BJ (cell line): ENCODE measurements at regions not wholly inside any gene's neighbourhood (a gene's known extent, or its start where the extent isn't known, plus 50 kb on each side); places are given as distances from the start of the nearest gene placed in this dataset.

Source experiments
- CTCF ChIA-PET: fragments of 350-600 bp; formaldehyde crosslinking; extraction: SDS; loops from one replicate; lab custom pipeline; 2021; ENCODE audit warnings: antibody characterized with exemption, inconsistent platforms; lab: Yijun Ruan, JAX
- POLR2A ChIA-PET: fragments of 300-600 bp; sonication (Branson Sonifier 250); formaldehyde crosslinking; extraction: SDS; loops from one replicate; lab custom pipeline; 2021; ENCODE audit warnings: antibody characterized with exemption; lab: Charles Lee
- DNase-seq: peaks from one replicate; pipeline ENCODE4 v3.0.0-alpha.2; 2011; ENCODE audit warnings: low read depth
- H3K27me3 ChIP-seq: 2 replicates; pipeline ENCODE4 v1.6.0; 2011; ENCODE audit warnings: low read length; ENCODE audit not compliant: control insufficient read depth, insufficient read depth
- H3K36me3 ChIP-seq: 2 replicates; pipeline ENCODE4 v1.5.1; 2011; ENCODE audit warnings: low read length; ENCODE audit not compliant: control insufficient read depth, insufficient read depth
- H3K4me3 ChIP-seq: 2 replicates; pipeline ENCODE4 v1.5.1; 2011; ENCODE audit warnings: low read depth, mild to moderate bottlenecking, control low read depth, low read length
- TF ChIP-seq, protein P1 (sequence below): IDR thresholded peaks from 2 replicates; pipeline ENCODE4 v1.5.1; 2011; ENCODE audit warnings: low read depth, mild to moderate bottlenecking, control low read depth, inconsistent platforms, low read length, moderate library complexity; ENCODE audit not compliant: insufficient read depth

- no peak for DNase-seq
- H3K36me3 ChIP-seq, result no peaks in the 10 kb centered on the region
- CTCF ChIA-PET, result no interaction called here
- no peak overlapping the region for H3K4me3 ChIP-seq
- TF ChIP-seq, protein P1, sequence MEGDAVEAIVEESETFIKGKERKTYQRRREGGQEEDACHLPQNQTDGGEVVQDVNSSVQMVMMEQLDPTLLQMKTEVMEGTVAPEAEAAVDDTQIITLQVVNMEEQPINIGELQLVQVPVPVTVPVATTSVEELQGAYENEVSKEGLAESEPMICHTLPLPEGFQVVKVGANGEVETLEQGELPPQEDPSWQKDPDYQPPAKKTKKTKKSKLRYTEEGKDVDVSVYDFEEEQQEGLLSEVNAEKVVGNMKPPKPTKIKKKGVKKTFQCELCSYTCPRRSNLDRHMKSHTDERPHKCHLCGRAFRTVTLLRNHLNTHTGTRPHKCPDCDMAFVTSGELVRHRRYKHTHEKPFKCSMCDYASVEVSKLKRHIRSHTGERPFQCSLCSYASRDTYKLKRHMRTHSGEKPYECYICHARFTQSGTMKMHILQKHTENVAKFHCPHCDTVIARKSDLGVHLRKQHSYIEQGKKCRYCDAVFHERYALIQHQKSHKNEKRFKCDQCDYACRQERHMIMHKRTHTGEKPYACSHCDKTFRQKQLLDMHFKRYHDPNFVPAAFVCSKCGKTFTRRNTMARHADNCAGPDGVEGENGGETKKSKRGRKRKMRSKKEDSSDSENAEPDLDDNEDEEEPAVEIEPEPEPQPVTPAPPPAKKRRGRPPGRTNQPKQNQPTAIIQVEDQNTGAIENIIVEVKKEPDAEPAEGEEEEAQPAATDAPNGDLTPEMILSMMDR, result no peak
- POLR2A ChIA-PET, result no interaction called here
- H3K27me3 ChIP-seq, result no peaks in the 10 kb centered on the region
These were observed 168.8 kb upstream of the CELF4 start for GRCh38 chr18:37734406-37734805.

DNA sequence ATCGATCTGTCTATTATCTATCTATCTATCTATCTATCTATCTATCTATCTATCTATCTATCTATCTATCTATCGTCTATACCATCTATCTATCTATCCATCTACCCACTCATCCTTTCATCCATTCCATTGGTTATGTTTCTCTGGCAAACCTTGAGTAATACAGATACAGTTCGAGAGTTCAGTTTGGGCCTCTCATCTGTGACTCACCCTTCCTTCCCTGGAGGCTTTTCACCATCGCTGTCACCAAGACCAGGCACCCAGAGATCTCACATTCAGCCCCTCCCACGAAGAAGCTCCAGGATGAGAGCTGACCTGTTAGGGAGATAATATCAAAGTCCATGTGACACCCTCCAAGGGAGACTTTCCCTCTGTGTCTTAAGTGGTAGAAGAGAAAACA is 164.1 kb upstream of the CELF4 start:
- TF ChIP-seq, protein P1, result no peak
- H3K4me3 ChIP-seq, result no peak overlapping the region
- POLR2A ChIA-PET, result no interaction called here
- DNase-seq, result no peak
- CTCF ChIA-PET, result no interaction called here
- no peaks in the 10 kb centered on the region for H3K36me3 ChIP-seq
- no peaks in the 10 kb centered on the region for H3K27me3 ChIP-seq

- ChIA-PET POLR2A (no interaction called here), CTCF (interaction anchor here (0.9 kb wide), 1 partner anchor 225 kb away, joined by 3 read pairs; no protein-coding TSS in a partner anchor)
- Histone ChIP-seq H3K4me3 (no peak overlapping the region), H3K27me3 (no peaks in the 10 kb centered on the region), H3K36me3 (no peaks in the 10 kb centered on the region)
- TF ChIP-seq, protein P1, result no peak
- DNase-seq, result no peak
These were observed 158.6 kb upstream of the CELF4 start for GRCh38 chr18:37724206-37724605.

- H3K36me3 ChIP-seq, result no peaks in the 10 kb centered on the region
- ChIA-PET CTCF (no interaction called here), POLR2A (no interaction called here)
These were observed 156.2 kb upstream of the CELF4 start for GRCh38 chr18:37721544-37722522.

DNA sequence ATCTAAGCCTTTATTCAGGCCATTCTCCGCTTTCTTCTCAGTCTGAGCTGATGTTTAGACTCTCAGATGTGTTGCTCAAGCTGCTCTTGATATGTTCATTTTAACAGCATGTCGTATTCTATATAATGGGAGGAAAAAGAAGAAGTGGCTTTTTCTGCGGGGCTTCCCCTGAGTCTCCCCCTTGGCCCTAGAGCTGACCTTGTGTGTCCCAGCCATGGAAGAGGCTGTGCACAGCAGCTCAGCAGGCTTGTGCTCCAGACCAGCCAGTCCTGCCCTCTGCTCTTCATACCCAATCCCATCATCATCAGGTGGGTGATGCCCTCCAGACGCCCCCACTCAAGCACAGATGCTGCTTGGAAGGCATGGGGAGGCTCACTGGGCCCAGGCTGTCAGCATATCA is 155.1 kb upstream of the CELF4 start:
- Histone ChIP-seq H3K4me3 (no peak overlapping the region), H3K27me3 (no peaks in the 10 kb centered on the region), H3K36me3 (no peaks in the 10 kb centered on the region)
- POLR2A ChIA-PET, result no interaction called here
- CTCF ChIA-PET, result interaction anchor here (1.1 kb wide), 1 partner anchor 18 kb away, joined by 5 read pairs; no protein-coding TSS in a partner anchor
- no peak for DNase-seq
- TF ChIP-seq, protein P1, result no peak

More at GRCh38 chr18:37721544-37722522, 156.2 kb upstream of the CELF4 start:
- no peak for DNase-seq
- TF ChIP-seq, protein P1, result no peak
- Histone ChIP-seq H3K27me3 (no peaks in the 10 kb centered on the region), H3K4me3 (no peak overlapping the region)
